GM12872 (cell line): ENCODE measurements at regions not wholly inside any gene's neighbourhood (a gene's known extent, or its start where the extent isn't known, plus 50 kb on each side); places are given as distances from the start of the nearest gene placed in this dataset.

ENCODE experiments used
- TF ChIP-seq, protein P1 (sequence below): IDR thresholded peaks from 3 replicates; pipeline ENCODE4 v1.5.1; 2011; ENCODE audit warnings: low read depth, mild to moderate bottlenecking, low read length, moderate library complexity; ENCODE audit not compliant: insufficient read depth

DNA sequence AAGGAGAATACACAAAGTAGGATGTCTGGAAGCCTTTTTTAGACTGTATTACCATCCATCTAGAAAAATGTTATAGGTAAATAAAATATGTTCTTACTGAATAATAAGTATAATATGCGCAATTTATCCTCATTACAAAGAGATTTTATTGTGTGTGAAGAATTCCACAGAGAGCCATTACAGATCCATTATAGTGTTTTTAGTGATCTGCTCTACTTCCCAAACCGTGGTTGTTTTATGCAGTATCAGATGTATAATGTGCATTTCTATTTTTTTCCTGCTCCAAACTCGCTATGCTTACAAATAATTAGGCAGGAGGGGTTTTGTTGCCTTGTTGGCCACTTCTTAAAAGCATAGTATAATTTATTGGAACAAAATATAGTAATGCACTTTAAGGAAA lies 447.8 kb downstream of the USP25 start:
- TF ChIP-seq, protein P1, sequence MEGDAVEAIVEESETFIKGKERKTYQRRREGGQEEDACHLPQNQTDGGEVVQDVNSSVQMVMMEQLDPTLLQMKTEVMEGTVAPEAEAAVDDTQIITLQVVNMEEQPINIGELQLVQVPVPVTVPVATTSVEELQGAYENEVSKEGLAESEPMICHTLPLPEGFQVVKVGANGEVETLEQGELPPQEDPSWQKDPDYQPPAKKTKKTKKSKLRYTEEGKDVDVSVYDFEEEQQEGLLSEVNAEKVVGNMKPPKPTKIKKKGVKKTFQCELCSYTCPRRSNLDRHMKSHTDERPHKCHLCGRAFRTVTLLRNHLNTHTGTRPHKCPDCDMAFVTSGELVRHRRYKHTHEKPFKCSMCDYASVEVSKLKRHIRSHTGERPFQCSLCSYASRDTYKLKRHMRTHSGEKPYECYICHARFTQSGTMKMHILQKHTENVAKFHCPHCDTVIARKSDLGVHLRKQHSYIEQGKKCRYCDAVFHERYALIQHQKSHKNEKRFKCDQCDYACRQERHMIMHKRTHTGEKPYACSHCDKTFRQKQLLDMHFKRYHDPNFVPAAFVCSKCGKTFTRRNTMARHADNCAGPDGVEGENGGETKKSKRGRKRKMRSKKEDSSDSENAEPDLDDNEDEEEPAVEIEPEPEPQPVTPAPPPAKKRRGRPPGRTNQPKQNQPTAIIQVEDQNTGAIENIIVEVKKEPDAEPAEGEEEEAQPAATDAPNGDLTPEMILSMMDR, result no peak

DNA sequence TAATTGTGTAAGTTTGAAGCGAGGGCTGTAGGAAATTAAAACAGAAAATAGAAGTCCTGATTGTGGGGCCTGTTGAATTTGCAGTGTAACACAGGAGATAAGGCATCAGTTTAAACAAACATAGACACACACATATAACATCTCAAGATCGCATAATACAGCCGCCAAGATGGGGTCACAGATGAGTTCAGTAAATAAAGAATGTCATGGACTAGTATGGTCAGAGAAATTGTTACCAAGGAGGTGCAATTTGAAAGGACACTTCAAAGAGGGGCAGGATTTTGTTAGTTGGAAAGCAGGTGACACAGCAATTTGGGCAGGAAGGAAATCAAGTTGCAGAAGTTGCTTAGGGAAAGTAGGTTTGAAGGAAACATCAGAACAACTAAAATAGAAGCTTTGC lies 450.0 kb downstream of the USP25 start:
- TF ChIP-seq, protein P1, result no peak

DNA sequence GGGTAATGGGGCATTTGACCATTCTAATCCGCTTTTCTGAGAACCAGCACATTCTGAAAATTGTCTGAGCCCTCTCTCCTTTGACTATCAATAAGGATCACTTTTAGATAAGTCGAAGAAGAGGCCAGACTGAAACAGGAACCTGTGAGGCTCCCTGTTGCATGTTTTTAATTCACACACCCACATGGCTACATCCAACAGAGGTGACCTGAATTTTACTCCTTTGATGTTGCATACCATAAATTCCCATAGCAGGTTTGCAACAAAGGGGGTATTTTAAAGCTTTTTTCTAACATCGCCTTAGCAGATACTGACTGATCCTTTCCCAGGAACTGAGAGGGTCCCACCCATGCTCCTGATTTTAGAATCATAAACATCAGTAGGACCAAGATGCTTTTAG lies 450.8 kb downstream of the USP25 start:
- TF ChIP-seq, protein P1, result no peak

DNA sequence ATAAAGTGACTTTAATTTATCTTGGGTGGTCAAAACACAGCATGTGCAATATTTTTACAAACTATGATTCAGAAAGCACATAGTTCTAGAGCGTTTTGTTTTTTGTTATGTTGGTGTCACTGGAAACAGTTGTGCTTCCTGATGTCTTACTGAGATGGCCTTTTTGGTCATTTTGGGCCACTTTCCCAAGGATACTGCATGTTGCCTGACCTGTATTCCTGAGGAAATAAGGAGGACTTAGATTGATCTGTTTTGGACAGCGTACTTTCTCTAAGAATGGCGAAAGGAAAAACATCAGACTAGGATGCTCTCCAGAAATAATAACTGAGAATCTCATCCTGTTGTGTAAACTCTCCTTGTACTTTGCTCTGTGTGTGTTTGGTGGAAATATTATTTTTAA lies 451.2 kb downstream of the USP25 start:
- TF ChIP-seq, protein P1, result no peak

DNA sequence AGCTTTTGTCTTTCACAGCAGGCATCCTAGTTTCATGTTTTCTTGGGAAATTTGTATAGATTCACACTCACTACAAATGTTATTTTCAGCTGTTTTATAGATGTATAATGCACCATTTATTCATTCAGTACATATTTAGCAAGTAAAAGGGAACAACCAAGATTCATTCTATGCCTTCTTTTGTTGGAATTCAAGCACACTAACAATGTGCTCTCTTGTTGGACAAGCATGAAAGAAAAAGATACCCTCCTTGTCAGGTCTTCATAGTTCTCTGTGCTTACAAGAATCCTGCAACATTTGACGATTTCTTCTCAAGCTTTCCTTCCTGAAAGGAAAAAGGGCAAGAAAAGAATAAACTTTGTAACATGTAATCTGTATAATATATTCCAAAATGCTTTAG lies 456.0 kb downstream of the USP25 start:
- TF ChIP-seq, protein P1, result no peak

DNA sequence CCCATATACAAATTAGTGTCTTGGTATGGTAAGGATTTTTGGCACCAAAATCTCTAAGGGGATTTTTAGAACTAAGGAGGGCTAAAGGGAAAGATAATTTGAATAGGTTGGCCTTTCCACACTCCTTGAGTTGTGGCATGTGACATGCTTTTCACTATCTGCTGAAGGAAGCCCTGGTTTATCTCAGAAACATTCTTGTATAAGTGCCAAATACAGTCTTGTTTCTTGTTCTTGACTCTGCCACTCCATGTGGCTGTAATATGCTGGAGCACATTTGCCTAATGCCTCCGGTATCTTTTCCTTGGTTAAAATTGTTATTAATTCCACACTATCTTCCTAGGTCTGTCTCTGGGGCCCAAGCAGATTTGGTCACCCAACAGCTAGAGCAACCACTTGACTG lies 457.0 kb downstream of the USP25 start:
- TF ChIP-seq, protein P1, result no peak

DNA sequence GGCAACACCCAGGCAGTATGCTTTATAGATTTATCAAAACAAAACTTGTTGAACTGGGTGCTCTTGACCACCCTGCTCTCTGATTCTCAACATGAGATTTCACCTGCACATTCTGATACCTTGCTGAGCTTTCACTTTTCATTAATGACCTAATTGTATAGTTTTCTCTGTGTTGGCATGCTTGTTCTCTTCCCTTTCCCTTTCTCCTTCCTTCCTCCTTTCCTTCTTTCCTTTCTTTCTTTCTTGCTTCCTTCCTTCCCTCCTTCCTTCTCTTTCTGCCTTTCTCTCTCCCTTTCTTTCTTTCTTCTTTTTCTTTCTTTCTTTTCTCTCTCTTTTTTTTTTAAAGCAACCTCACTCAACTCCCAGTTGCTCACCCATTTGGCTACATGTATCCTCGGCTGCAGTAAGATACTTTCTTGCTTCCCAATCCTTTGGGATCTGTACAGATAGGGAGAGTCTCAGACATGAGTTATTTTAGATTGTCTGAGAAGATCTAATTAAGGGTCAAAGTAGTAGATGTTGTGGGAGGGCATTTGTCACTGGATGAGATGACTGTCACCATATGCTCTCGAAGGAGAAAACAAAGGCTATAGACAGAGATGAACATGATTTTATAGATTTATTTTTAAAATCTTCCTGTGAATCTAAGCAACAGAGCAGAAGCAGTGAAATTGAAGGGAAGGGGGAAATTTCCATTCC lies 458.0 kb downstream of the USP25 start:
- TF ChIP-seq, protein P1, result no peak
